Vagina (tissue), 2 donors: ENCODE measurements at regions not wholly inside any gene's neighbourhood (a gene's known extent, or its start where the extent isn't known, plus 50 kb on each side); places are given as distances from the start of the nearest gene placed in this dataset.

ENCODE experiments used
- DNase-seq, 2 donors: peaks; one replicate each; pipeline ENCODE4 v3.0.0-alpha.2; 2017; ENCODE audit errors: extremely low spot score in 2 of 2
- H3K27ac ChIP-seq: fragments of 200-600 bp; sonication (generic); one replicate; pipeline ENCODE4 v1.5.1; 2019
- H3K27me3 ChIP-seq: fragments of 200-600 bp; sonication (generic); one replicate; pipeline ENCODE4 v1.5.1; 2019
- H3K36me3 ChIP-seq, 2 donors: fragments of 200-600 bp; sonication (generic); one replicate each; pipeline ENCODE4 v1.5.1; 2017 to 2019
- H3K4me1 ChIP-seq: fragments of 200-600 bp; sonication (generic); one replicate; pipeline ENCODE4 v1.5.1; 2019
- H3K4me3 ChIP-seq, 2 donors: fragments of 200-600 bp; sonication (generic); 1 replicate in 1 of 2; 2 replicates in 1 of 2; pipeline ENCODE4 v1.5.1; 2016 to 2019
- H3K9me3 ChIP-seq: fragments of 200-600 bp; sonication (generic); one replicate; pipeline ENCODE4 v1.5.1; 2019
- POLR2A ChIP-seq, 2 donors: fragments of 450-650 bp; IDR thresholded peaks; one replicate each; pipeline ENCODE4 v1.6.1; 2017; ENCODE audit warnings: antibody characterized with exemption in 2 of 2, mild to moderate bottlenecking in 2 of 2, moderate library complexity in 2 of 2
- POLR2AphosphoS5 ChIP-seq, 2 donors: sonication (generic); formaldehyde crosslinking; IDR thresholded peaks; one replicate each; pipeline ENCODE4 v1.9.0; 2017; ENCODE audit warnings: antibody characterized with exemption in 2 of 2, mild to moderate bottlenecking in 2 of 2, low read depth in 1 of 2; ENCODE audit not compliant: insufficient read depth in 1 of 2
- intact Hi-C: fragments of 100-400 bp; cut with DNase I; formaldehyde crosslinking; loops from one replicate; pipeline ENCODE4 v1.15.1; 2023
- TF ChIP-seq, protein P1 (sequence below), 3 experiments: fragments of 450-650 bp in 2 of 3; fragments of 200-600 bp in 1 of 3; sonication (generic) in 1 of 3; IDR thresholded peaks; one replicate each; pipeline ENCODE4 v1.5.1; 2017 to 2019; ENCODE audit warnings: antibody characterized with exemption in 3 of 3, mild to moderate bottlenecking in 2 of 3, moderate library complexity in 2 of 3

GRCh38 chr10:117667831-117668230 lies 125.3 kb downstream of the EMX2 start:
- Histone ChIP-seq H3K9me3 (no peaks in the 10 kb centered on the region), H3K27ac (no peak overlapping the region), H3K27me3 (no peaks in the 10 kb centered on the region), H3K4me1 (no peaks in the 10 kb centered on the region), H3K4me3 (no peak overlapping the region), H3K36me3 (no peaks in the 10 kb centered on the region)
- intact Hi-C loops = no loop called here
- TF ChIP-seq, protein P1, sequence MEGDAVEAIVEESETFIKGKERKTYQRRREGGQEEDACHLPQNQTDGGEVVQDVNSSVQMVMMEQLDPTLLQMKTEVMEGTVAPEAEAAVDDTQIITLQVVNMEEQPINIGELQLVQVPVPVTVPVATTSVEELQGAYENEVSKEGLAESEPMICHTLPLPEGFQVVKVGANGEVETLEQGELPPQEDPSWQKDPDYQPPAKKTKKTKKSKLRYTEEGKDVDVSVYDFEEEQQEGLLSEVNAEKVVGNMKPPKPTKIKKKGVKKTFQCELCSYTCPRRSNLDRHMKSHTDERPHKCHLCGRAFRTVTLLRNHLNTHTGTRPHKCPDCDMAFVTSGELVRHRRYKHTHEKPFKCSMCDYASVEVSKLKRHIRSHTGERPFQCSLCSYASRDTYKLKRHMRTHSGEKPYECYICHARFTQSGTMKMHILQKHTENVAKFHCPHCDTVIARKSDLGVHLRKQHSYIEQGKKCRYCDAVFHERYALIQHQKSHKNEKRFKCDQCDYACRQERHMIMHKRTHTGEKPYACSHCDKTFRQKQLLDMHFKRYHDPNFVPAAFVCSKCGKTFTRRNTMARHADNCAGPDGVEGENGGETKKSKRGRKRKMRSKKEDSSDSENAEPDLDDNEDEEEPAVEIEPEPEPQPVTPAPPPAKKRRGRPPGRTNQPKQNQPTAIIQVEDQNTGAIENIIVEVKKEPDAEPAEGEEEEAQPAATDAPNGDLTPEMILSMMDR (IDR thresholded peaks at IDR 0.05) = no peak
- TF ChIP-seq POLR2AphosphoS5 (IDR thresholded peaks at IDR 0.05; ENCODE audit: insufficient read depth in 1 of 2, low read depth in 1 of 2) (no peak), POLR2A (IDR thresholded peaks at IDR 0.05) (no peak)
- peak in 1 of 2 donors; percentile 60 for DNase-seq

- TF ChIP-seq POLR2A (IDR thresholded peaks at IDR 0.05) = no peak
- TF ChIP-seq, protein P1 (IDR thresholded peaks at IDR 0.05) = no peak
- no peak for TF ChIP-seq POLR2AphosphoS5 (IDR thresholded peaks at IDR 0.05; ENCODE audit: insufficient read depth in 1 of 2, low read depth in 1 of 2)
- intact Hi-C loops = no loop called here
- Histone ChIP-seq H3K27ac (no peak overlapping the region), H3K4me3 (no peak overlapping the region), H3K9me3 (no peaks in the 10 kb centered on the region), H3K27me3 (no peaks in the 10 kb centered on the region), H3K36me3 (no peaks in the 10 kb centered on the region), H3K4me1 (no peaks in the 10 kb centered on the region)
- DNase-seq = peak in 1 of 2 donors; percentile 29
These were observed 125.9 kb downstream of the EMX2 start for GRCh38 chr10:117668327-117669008.

DNA sequence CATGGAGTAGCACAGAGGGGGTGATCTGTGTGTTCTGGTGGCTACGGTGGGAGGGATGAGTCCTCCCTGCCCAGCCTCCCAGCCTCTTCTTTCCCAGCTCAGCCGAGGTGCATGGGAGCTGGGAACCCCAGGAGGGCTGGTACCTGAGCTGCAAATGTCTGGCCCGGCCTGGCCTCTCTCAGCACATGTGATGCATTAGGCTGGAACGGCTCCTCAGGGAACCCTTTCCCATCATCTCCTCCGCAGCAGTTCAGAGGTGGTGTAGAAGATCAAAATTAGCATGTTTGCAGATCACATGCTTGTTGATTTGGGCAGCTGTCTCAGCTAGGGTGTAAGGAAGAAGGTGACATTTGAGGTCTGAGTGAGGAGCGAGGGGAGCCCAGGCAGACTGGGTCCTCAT lies 126.6 kb downstream of the EMX2 start:
- no peak overlapping the region for H3K27ac ChIP-seq
- H3K4me3 ChIP-seq = no peak overlapping the region
- no peak for TF ChIP-seq POLR2A (IDR thresholded peaks at IDR 0.05)
- TF ChIP-seq POLR2AphosphoS5 (IDR thresholded peaks at IDR 0.05; ENCODE audit: insufficient read depth in 1 of 2, low read depth in 1 of 2) = no peak
- TF ChIP-seq, protein P1 (IDR thresholded peaks at IDR 0.05) = no peak
- H3K27me3 ChIP-seq = no peaks in the 10 kb centered on the region
- no peak for DNase-seq
- H3K4me1 ChIP-seq = no peaks in the 10 kb centered on the region
- H3K36me3 ChIP-seq = no peaks in the 10 kb centered on the region
- H3K9me3 ChIP-seq = no peaks in the 10 kb centered on the region
- intact Hi-C loops = no loop called here

DNA sequence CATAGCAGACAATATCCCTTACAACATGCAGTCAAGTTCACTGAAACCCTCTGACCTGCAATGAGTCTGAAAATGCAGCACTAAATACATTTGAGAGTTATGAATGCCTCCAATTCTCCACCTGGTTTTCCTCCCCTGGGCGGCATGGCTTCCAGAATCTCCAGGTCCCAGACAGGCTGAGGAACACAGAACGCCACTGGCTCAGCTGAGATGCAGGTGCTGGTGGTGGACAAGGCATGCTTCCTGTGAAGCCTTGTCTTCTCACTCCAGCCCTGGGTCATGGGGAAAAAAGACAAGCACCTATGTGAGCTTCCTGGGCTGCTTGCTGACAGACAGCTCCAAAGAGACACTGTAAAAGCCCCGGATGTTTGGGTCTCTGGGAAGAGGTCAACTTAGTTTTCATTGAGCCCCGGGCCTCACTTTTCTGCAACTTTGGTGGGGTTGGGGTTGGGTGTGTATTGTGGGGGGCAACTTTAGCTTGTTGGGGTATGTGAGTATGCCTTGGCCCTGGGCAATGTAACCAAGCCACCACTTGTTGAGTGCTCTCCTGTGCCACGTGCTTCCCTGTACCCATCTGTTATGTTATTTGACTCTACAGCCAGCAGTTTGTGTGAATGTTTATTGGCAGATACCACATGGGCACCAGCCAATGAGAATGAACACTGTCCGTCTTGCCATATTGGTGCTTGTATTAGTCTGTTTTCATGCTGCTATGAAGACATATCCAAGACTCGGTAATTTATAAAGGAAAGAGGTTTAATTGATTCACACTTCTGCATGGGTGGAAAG lies 127.8 kb downstream of the EMX2 start:
- no peaks in the 10 kb centered on the region for H3K9me3 ChIP-seq

More for the DNA sequence above, 127.8 kb downstream of the EMX2 start:
- TF ChIP-seq, protein P1 (IDR thresholded peaks at IDR 0.05) = no peak
- no peak for TF ChIP-seq POLR2A (IDR thresholded peaks at IDR 0.05)
- no peak for TF ChIP-seq POLR2AphosphoS5 (IDR thresholded peaks at IDR 0.05; ENCODE audit: insufficient read depth in 1 of 2, low read depth in 1 of 2)
- intact Hi-C loops = no loop called here
- no peaks in the 10 kb centered on the region for H3K27me3 ChIP-seq
- no peak for DNase-seq
- H3K36me3 ChIP-seq = no peaks in the 10 kb centered on the region
- H3K4me3 ChIP-seq = no peak overlapping the region
- no peak overlapping the region for H3K27ac ChIP-seq
- H3K4me1 ChIP-seq = no peaks in the 10 kb centered on the region
